GM10266 (cell line): ENCODE measurements at regions not wholly inside any gene's neighbourhood (a gene's known extent, or its start where the extent isn't known, plus 50 kb on each side); places are given as distances from the start of the nearest gene placed in this dataset.

Source experiments
- DNase-seq: peaks from one replicate; pipeline ENCODE4 v3.0.0; 2012; ENCODE audit errors: extremely low spot score
- TF ChIP-seq, protein P1 (sequence below): IDR thresholded peaks from 2 replicates; pipeline ENCODE4 v1.5.1; 2012; ENCODE audit warnings: mild to moderate bottlenecking, low read depth; ENCODE audit not compliant: control insufficient read depth, insufficient read depth; ENCODE audit errors: missing control alignments

DNA sequence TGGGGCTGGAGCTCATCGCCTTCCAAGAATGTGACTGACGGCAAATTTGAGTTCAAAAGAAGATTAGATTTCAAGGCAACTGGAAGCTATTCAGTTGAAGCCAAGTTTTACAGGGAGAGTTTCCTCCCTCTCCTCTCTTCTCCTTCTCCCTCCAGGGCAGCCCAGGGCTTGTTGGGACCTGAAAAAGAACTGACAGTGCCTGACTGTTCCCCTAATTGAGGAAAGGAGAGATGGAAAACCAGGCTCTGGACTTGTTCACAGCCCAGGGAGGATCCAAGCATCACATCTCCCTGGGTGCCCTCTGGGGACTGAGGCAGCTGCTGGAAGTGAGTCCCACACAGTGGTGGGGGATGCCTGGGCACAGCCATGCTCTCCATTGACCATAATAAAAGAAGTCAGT lies 88.1 kb downstream of the THNSL2 start:
- DNase-seq: no peak
- TF ChIP-seq, protein P1, sequence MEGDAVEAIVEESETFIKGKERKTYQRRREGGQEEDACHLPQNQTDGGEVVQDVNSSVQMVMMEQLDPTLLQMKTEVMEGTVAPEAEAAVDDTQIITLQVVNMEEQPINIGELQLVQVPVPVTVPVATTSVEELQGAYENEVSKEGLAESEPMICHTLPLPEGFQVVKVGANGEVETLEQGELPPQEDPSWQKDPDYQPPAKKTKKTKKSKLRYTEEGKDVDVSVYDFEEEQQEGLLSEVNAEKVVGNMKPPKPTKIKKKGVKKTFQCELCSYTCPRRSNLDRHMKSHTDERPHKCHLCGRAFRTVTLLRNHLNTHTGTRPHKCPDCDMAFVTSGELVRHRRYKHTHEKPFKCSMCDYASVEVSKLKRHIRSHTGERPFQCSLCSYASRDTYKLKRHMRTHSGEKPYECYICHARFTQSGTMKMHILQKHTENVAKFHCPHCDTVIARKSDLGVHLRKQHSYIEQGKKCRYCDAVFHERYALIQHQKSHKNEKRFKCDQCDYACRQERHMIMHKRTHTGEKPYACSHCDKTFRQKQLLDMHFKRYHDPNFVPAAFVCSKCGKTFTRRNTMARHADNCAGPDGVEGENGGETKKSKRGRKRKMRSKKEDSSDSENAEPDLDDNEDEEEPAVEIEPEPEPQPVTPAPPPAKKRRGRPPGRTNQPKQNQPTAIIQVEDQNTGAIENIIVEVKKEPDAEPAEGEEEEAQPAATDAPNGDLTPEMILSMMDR: no peak

DNA sequence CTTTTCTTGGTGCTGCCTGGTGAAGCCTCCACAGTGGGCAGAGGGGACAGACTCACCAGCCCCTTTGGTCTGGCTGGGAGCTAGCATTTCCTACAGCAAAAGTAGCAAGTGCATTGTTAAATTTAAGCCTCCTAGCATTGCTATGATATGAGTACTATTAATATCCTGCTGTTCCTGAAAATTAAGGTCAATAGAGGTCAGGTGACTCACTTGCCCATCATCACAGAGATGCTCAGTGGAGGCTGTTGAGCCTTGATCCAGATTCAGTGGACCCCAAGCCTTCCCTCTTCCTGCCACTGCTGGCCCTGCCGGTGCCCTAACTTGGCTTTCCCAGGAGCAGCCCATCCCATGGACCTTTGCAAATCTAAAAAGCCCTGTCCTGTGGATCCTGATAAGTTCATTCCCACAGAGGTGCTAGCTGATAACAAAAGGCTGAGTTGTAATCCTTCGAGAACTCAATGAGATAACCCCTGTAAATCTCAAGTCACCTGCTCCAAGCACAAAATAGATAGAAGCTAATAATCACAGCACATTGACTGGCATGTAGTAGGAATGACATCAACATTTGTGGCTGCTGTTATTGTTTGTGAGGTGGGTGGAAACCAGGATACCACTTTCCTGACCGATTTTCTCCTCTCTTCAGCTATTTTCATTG lies 84.4 kb downstream of the THNSL2 start:
- TF ChIP-seq, protein P1: no peak
- DNase-seq: no peak

DNA sequence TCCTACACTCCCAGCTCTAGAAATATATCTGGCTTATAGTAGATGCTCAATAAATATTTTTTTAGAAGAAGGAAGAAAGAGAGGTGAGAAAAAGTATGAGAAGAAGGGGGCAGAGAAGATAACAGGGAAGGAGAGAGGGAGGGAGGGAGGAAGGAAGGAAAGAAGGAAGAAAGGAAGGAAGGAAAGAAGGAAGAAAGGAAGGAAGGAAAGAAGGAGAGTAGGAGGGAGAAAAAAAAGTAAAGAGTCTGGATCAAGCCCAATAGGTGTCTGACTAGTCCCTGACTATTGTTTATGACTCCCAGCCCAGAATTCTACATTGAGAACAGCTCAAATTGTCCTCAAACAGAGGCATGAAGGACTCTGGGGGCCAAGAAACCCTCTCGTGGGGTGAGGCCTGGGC lies 83.9 kb downstream of the THNSL2 start:
- TF ChIP-seq, protein P1: no peak

DNA sequence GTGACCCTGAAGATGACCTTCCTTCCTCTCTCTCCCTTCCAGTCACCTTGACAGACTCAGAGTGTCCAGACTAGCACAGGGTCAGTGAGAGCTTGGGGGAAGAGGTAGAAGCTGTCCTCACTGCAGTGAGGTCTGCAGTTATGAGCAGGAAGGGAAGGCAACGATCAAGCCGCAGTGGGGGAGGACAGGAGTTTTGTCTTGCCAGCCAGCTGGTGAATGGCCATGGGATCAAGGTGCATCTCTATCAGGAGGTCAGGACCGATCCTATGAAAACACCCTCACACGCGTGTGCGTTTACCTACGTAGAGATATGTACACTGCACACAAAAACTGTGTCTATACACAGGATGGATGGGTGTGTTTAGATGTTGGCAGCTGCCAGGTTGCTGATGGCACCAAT lies 83.2 kb downstream of the THNSL2 start:
- no peak for DNase-seq
- TF ChIP-seq, protein P1: no peak

More for the DNA sequence above, 83.9 kb downstream of the THNSL2 start:
- DNase-seq: no peak

DNA sequence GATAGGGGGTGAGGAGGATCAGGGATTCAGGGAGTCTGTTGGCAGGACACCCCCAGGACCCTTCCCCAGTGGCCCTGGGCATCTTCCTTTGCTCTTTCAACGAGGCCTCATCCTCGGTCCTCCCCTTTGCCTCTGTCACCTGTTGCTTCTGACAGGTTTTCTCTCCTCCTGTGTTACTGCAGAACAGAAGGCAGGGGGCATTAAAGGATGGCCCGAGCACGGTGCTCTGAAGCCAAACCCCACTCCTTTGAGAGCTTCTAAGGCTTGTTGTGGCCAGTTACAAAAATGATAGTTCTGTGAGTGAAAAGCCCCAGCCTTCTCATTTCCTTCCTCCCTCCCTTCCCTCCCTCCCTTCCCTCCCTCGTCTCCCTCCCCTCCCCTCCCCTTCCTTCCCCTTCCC lies 82.5 kb downstream of the THNSL2 start:
- no peak for DNase-seq

DNA sequence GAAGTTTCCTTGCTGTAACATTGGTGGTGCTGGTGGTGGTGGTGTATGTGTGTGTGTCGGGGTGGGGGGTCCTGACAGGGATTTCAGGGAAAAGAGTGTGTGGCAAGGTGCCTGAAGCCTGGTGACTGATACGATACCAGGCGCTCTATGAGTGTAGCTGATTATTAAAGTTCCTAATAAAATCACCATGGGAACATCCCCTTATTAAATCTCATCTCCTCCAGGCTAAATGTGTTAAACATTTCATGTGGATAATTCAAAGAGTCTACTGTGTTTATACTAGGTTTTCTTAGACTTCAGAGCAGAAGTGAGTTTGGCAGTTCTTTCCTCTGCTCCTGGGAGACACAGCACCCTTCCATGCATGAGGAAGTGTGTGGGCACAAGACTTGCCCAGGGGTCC lies 82.0 kb downstream of the THNSL2 start:
- no peak for DNase-seq
- TF ChIP-seq, protein P1: no peak

More for the DNA sequence above, 82.5 kb downstream of the THNSL2 start:
- TF ChIP-seq, protein P1: peak; percentile 21

DNA sequence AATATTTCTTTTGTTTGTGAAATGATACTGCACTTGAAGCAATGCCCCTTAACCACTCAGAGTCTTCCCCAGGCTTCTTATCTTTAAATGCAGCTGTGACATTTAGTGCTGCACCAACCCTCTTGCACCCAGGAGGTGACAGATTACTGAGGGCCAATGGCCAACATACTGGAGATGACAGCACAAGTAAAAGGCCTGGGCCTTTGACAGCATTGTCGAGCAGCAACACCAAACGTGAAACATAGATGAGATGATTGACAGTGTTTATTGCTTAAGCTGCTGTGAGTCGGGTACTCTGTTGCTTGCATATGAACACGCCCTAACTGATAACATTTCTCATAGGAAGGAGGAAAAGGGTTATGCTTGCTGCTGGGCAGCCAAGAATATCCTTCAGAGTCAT lies 80.3 kb downstream of the THNSL2 start:
- DNase-seq: no peak
- TF ChIP-seq, protein P1: no peak
